ENCODE measurements at regions not wholly inside any gene's neighbourhood (a gene's known extent, or its start where the extent isn't known, plus 50 kb on each side); places are given as distances from the start of the nearest gene placed in this dataset.

GRCh38 chr16:5379954-5380353 is 282.4 kb upstream of the EEF2KMT start:
- no peak for DNase-seq

DNA sequence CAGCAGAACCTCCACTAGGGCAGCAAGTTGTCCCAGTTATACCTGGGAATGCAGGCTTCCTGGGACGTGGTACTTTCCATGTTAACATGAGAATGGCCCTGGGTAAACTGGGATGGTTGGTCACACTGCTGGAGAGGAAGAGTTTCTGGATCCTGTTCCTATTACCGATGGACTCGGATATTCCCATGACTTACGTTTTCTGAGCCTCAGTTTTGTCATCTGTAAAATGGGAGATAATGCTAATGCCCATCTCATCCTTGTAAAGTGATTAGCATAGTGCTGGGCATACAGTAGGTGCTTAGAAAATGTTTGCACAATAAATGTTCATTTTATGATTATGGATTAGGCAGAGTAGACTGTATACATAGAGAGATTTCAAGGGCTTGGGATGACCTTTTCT is 280.9 kb upstream of the EEF2KMT start:
- no peak for DNase-seq

DNA sequence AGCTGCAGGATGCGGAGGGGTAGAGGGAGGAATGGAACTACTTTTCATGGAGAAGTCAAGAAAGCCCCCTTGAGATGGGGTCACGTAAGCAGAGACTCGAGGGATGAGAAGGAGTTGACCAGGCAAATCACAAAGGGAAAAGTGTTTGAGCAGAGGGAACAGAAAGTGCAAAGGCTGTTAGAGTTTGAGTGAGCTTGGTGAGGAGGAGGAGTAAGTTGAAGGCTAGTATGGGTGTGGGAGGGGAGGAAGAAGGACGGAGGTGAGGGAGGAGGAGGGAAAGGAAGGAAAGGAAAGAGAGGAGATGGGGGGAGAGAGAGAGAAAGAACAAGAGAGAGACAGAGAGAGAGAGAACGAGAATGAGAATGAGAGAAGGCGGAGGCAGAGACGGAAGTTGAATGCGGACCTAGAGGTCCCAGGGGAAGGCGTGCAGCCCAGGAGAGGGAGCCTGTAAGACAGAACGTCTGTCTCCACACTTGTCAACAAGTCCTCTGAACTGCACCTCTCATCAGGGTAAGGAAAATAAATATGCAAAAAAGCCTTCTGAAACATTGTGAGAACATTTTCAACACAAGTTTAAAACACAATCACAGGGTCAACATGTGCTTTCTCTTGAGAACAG is 279.8 kb upstream of the EEF2KMT start:
- DNase-seq: no peak

GRCh38 chr16:5374184-5374583 is 276.6 kb upstream of the EEF2KMT start:
- no peak for DNase-seq

DNA sequence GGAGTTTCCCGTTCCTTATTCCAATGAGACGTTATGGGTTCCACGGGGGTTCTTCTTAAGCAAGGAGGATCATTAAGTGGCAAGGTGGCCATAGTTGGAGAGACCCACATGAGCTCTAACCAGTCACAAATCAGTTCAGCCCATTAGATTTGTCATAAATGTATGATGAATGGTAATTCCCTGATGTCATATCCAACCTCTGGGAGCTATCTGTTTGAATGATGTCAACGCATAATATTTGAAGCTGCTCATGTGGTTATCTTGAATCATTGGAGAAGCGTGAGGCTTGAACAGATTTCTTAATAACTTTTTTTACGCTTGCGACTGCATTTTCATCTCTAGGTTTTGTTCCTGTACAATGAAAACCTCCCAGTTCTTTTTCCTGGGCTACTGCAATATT is 270.4 kb upstream of the EEF2KMT start:
- no peak for DNase-seq

GRCh38 chr16:5366126-5366525 is 268.5 kb upstream of the EEF2KMT start:
- no peak for DNase-seq

DNA sequence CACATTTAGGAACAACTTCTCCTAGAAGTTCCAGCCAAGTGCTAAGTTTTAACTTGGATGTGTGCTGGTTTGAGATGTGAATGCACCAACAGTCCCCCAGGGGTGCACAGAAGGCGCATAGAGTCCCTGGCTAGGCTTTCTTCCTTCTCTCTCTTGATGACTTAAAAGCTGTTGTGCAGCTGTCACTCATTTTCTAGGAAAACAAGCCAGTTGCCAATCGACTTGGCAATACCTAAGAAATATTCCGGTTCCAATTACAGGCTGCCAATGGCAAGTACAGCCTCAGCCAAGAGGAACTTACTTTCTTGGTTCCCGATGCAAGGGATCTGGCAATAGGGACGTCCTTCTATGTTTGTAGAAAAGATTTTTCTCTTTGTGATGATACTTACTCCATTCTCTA is 266.6 kb upstream of the EEF2KMT start:
- no peak for DNase-seq

DNA sequence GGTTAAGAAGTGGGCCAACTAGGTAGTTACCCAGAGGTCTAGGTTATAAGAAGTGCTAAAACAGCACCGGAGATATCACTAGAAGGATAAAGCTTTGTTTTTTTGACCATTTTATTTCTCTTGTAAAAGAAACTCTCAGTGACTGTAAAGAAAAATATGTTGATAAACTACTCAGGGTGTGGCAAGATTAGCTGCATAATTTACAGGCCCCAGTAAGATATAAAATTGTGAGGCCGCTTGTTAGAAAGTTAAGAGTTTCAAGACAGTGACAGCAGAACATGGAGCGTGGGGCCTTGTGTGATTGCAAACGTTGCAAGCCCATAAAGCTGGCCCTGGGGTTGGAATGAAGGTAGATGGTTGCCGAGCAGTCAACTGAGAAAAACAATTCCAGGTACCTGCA is 263.7 kb upstream of the EEF2KMT start:
- no peak for DNase-seq

DNA sequence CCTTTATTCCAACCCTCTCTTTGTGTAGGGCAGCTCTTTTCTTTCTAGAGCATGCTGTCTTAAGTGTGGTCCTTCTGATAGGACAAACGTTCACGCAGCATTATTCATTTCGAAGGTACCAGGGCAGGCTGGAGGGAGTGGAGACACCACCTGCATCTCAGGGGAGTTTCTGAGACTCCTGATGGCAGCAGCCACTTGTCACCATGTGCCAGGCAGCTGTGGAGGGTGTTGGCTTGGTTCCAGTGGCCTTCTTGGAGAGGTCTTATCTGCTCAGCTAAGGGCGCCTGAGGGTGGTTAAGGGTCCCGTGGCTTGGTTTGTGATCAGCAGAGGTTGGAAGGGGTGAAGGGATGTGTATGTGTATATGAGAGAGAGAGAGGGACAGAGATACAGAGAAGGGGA is 257.1 kb upstream of the EEF2KMT start:
- no peak for DNase-seq

- no peak for DNase-seq
Observed at GRCh38 chr16:5349670-5350517, 252.3 kb upstream of the EEF2KMT start.

GRCh38 chr16:5349101-5349500 is 251.5 kb upstream of the EEF2KMT start:
- DNase-seq: no peak

GRCh38 chr16:5347561-5347960 is 250.0 kb upstream of the EEF2KMT start:
- no peak for DNase-seq

DNA sequence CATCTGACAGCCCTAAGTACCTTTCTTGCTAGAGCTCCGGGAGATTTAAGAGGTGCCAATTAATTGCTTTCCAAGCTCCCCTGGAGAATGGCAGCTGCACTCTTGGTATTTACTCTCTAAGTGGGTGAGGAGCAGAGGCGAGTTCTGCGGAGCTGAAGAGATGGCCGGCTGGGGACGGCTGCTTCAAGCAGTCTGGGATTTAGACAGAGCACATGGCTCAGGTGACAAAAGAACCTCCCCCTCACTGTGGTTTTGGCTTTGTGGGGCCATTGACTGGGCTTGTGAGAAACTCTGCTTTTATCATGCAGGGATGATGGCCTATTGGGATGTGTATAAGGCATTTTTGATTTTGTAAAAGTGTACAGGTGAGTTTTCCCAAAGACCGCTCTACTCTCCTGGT is 239.3 kb upstream of the EEF2KMT start:
- DNase-seq: no peak

GRCh38 chr16:5333991-5334390 is 236.4 kb upstream of the EEF2KMT start:
- no peak for DNase-seq

DNA sequence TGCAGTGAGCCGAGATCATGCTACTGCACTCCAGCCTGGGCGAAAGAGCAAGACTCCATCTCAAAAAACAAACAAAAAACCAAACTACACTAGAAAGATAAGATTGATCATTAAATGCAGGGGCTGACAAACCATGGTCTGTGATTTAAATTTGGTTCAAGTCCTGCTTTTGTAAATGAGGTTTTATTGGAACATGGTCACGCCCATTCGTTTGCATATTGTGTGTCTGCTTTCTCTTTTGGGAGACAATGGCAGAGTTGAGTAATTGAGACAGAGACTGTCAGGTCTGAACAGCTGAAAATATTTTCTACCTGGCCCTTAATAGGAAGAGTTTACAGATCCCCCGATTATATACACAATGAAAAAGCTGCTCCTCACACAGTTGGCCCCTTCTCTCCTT is 235.5 kb upstream of the EEF2KMT start:
- DNase-seq: no peak

DNA sequence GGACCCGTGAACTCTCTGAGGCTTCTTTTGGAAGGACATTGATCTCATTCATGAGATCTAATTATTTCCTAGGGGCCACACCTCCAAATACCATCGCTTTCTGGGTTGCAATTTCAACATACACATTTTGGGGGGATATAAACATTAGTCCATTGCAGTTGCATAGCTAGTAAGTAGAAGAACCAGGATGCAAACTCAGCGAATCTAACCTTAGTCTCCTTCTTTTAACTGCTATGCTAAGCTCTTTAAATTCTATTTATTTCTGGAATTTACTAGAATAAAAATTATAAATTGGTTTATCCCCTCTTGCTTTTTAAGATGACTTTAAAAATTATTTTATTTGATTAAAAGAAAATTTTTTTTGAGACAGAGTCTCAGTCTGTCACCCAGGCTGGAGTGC is 232.5 kb upstream of the EEF2KMT start:
- no peak for DNase-seq

GRCh38 chr16:5328546-5328945 is 231.0 kb upstream of the EEF2KMT start:
- DNase-seq: no peak

- no peak for DNase-seq
Observed at GRCh38 chr16:5326395-5326794, 228.8 kb upstream of the EEF2KMT start.

DNA sequence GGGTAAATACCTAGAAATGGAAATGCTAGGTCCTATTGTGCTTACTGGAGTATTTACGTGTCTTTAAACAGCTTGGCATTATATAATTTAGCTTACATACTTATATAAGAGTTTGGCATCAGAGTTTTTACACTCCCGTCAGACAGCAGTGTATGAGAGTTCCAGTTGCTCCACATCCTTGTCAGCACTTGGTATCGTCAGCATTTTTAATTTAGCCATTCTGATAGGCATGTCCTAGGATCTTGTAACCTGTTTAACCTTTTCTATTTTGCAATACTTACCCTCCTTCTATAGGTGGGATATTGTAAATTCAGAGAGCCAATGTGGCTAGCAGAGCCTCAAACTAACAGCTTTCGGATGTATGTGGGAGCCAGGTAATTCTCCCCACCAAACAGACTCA is 228.3 kb upstream of the EEF2KMT start:
- DNase-seq: no peak

- no peak for DNase-seq
Observed at GRCh38 chr16:5323284-5324141, 225.9 kb upstream of the EEF2KMT start.

GRCh38 chr16:5321930-5322329 is 224.3 kb upstream of the EEF2KMT start:
- DNase-seq: no peak

- DNase-seq: no peak
Observed at GRCh38 chr16:5319799-5320198, 222.2 kb upstream of the EEF2KMT start.

DNA sequence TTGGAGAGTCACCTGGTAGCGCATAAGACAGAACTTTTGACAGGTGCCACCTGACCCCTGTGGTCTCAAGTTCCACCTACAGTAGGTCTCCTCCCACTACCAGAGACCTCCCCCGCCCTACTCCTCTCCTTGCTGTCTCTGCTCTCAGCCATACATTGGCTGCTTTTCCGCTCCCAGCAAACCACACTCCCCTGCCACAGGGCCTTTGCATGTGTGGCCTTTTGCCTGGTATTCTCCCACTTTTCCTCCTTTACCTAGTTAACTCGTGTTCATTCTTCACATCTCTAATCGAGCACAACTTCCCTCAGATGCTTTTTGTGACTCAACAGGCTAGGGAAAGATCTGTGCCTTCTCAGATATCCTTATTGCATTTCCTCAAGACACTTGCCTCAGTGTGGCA is 218.3 kb upstream of the EEF2KMT start:
- DNase-seq: no peak

DNA sequence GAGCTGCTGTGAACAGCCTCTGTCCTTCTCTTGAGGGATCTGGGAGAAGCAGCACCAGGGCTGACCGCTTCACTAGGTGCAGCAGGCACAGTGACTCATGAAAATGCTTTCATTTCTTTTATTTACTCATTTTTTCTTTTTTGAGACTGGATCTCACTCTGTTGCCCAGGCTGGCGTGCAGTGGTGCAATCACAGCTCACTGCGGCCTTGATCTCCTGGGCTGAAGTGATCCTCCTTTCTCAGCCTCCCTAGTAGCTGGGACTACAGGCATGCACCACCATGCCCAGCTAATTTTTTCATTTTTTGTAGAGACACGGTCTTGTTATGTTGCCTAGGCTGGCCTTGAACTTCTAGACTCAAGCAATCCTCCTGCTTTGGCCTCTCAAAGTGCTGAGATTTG is 216.8 kb upstream of the EEF2KMT start:
- no peak for DNase-seq

Measured in DMS153 (cell line).